ENCODE measurements at regions not wholly inside any gene's neighbourhood (a gene's known extent, or its start where the extent isn't known, plus 50 kb on each side); places are given as distances from the start of the nearest gene placed in this dataset.
A peak's percentile ranks its signal among the peaks of the same experiment; 100 is the strongest.
"Not testable (repeated sequence)": the region's sequence is repeated elsewhere in the genome, so short reads cannot be mapped to it uniquely, and the experiment has no call there.

- DNase-seq (ENCODE audit: low spot score) = no peak
- Histone ChIP-seq H4K91ac (ENCODE audit: low read depth, low read length, poor library complexity) (no peak overlapping the region), H3K23ac (ENCODE audit: low read depth, low read length, poor library complexity) (no peak overlapping the region), H3K18ac (ENCODE audit: low read length) (no peak overlapping the region), H2BK12ac (ENCODE audit: low read length) (no peak overlapping the region), H2BK15ac (ENCODE audit: low read length) (no peak overlapping the region), H3K27ac (replicated peaks; ENCODE audit: low read length) (no peak overlapping the region), H4K8ac (ENCODE audit: low read depth, low read length) (no peak overlapping the region), H3K4me3 (ENCODE audit: low read length in 2 of 2) (no peak overlapping the region), H3K4ac (ENCODE audit: low read length) (no peak overlapping the region), H3K9ac (ENCODE audit: low read depth, low read length, poor library complexity) (no peak overlapping the region), H2AFZ (ENCODE audit: low read length) (no peak overlapping the region), H2BK120ac (ENCODE audit: low read depth, low read length) (no peak overlapping the region), H3K9me3 (replicated peaks in 1 of 2; ENCODE audit: control insufficient read depth in 2 of 2, insufficient read depth in 1 of 2, low read depth in 1 of 2, low read length in 2 of 2) (no peaks in the 10 kb centered on the region), H3K79me1 (ENCODE audit: low read depth, low read length) (no peaks in the 10 kb centered on the region), H3K27me3 (ENCODE audit: control insufficient read depth in 3 of 3, insufficient read depth in 3 of 3, low read depth in 1 of 3, low read length in 3 of 3) (no peaks in the 10 kb centered on the region), H3K4me1 (ENCODE audit: control insufficient read depth in 2 of 2, insufficient read depth in 1 of 2, low read depth in 1 of 2, low read length in 2 of 2) (no peaks in the 10 kb centered on the region), H2BK5ac (ENCODE audit: low read length) (no peak overlapping the region), H3K4me2 (ENCODE audit: insufficient read depth, low read length, poor library complexity, severe bottlenecking) (no peak overlapping the region), H2AK5ac (ENCODE audit: low read depth, low read length) (no peak overlapping the region), H3K36me3 (replicated peaks in 1 of 2; ENCODE audit: control insufficient read depth in 2 of 2, insufficient read depth in 2 of 2, low read length in 2 of 2) (no peaks in the 10 kb centered on the region), H3K14ac (ENCODE audit: low read length) (no peak overlapping the region)
- WGBS, 2 donors (ENCODE audit: extremely low coverage in 2 of 2, insufficient read length in 2 of 2, insufficient replicate concordance in 1 of 2) = no CpG with 5 or more reads among the region's 6 CpGs
These were observed 252.4 kb downstream of the RNF144A start for GRCh38 chr2:7169593-7169992.

GRCh38 chr2:7178996-7179395 lies 261.8 kb downstream of the RNF144A start:
- H2BK12ac ChIP-seq (ENCODE audit: low read length); H3K79me1 ChIP-seq (ENCODE audit: low read depth, low read length); H2BK15ac ChIP-seq (ENCODE audit: low read length); H3K23ac ChIP-seq (ENCODE audit: low read depth, low read length, poor library complexity); H2AK5ac ChIP-seq (ENCODE audit: low read depth, low read length); H3K4me2 ChIP-seq (ENCODE audit: insufficient read depth, low read length, poor library complexity, severe bottlenecking); H4K91ac ChIP-seq (ENCODE audit: low read depth, low read length, poor library complexity); H3K14ac ChIP-seq (ENCODE audit: low read length); H3K4me3 ChIP-seq (ENCODE audit: low read length in 2 of 2); H2BK120ac ChIP-seq (ENCODE audit: low read depth, low read length); H3K4me1 ChIP-seq (ENCODE audit: control insufficient read depth in 2 of 2, insufficient read depth in 1 of 2, low read depth in 1 of 2, low read length in 2 of 2); H4K8ac ChIP-seq (ENCODE audit: low read depth, low read length); H3K9me3 ChIP-seq (replicated peaks in 1 of 2; ENCODE audit: control insufficient read depth in 2 of 2, insufficient read depth in 1 of 2, low read depth in 1 of 2, low read length in 2 of 2); H3K18ac ChIP-seq (ENCODE audit: low read length); H2BK5ac ChIP-seq (ENCODE audit: low read length); H3K27me3 ChIP-seq (ENCODE audit: control insufficient read depth in 3 of 3, insufficient read depth in 3 of 3, low read depth in 1 of 3, low read length in 3 of 3); H3K9ac ChIP-seq (ENCODE audit: low read depth, low read length, poor library complexity); DNase-seq (ENCODE audit: low spot score); H3K27ac ChIP-seq (replicated peaks; ENCODE audit: low read length); H3K36me3 ChIP-seq (replicated peaks in 1 of 2; ENCODE audit: control insufficient read depth in 2 of 2, insufficient read depth in 2 of 2, low read length in 2 of 2); H3K4ac ChIP-seq (ENCODE audit: low read length); H2AFZ ChIP-seq (ENCODE audit: low read length): not testable (repeated sequence)
- no CpG with 5 or more reads among the region's 17 CpGs for WGBS, 2 donors (ENCODE audit: extremely low coverage in 2 of 2, insufficient read length in 2 of 2, insufficient replicate concordance in 1 of 2)

GRCh38 chr2:7180638-7181370 lies 263.6 kb downstream of the RNF144A start:
- no peaks in the 10 kb centered on the region for H3K79me1 ChIP-seq (ENCODE audit: low read depth, low read length)
- H3K9me3 ChIP-seq (replicated peaks in 1 of 2; ENCODE audit: control insufficient read depth in 2 of 2, insufficient read depth in 1 of 2, low read depth in 1 of 2, low read length in 2 of 2) = no peaks in the 10 kb centered on the region
- H3K4ac ChIP-seq (ENCODE audit: low read length) = no peak overlapping the region
- no peak overlapping the region for H2BK12ac ChIP-seq (ENCODE audit: low read length)
- H2AK5ac ChIP-seq (ENCODE audit: low read depth, low read length) = no peak overlapping the region
- H3K36me3 ChIP-seq (replicated peaks in 1 of 2; ENCODE audit: control insufficient read depth in 2 of 2, insufficient read depth in 2 of 2, low read length in 2 of 2) = no peaks in the 10 kb centered on the region
- H2BK120ac ChIP-seq (ENCODE audit: low read depth, low read length) = no peak overlapping the region
- H3K4me1 ChIP-seq (ENCODE audit: control insufficient read depth in 2 of 2, insufficient read depth in 1 of 2, low read depth in 1 of 2, low read length in 2 of 2) = peaks cover 0 to 6% of the 10 kb centered on the region in 2 donors
- no peak for DNase-seq (ENCODE audit: low spot score)
- no peak overlapping the region for H3K4me3 ChIP-seq (ENCODE audit: low read length in 2 of 2)
- peak overlapping the region; percentile 64 for H3K9ac ChIP-seq (ENCODE audit: low read depth, low read length, poor library complexity)
- no peak overlapping the region for H3K27ac ChIP-seq (replicated peaks; ENCODE audit: low read length)
- no peak overlapping the region for H3K4me2 ChIP-seq (ENCODE audit: insufficient read depth, low read length, poor library complexity, severe bottlenecking)
- WGBS, 2 donors (ENCODE audit: extremely low coverage in 2 of 2, insufficient read length in 2 of 2, insufficient replicate concordance in 1 of 2) = no CpG with 5 or more reads among the region's 9 CpGs
- no peaks in the 10 kb centered on the region for H3K27me3 ChIP-seq (ENCODE audit: control insufficient read depth in 3 of 3, insufficient read depth in 3 of 3, low read depth in 1 of 3, low read length in 3 of 3)
- no peak overlapping the region for H3K14ac ChIP-seq (ENCODE audit: low read length)
- H3K23ac ChIP-seq (ENCODE audit: low read depth, low read length, poor library complexity) = no peak overlapping the region
- H2BK5ac ChIP-seq (ENCODE audit: low read length) = no peak overlapping the region
- H4K91ac ChIP-seq (ENCODE audit: low read depth, low read length, poor library complexity) = no peak overlapping the region
- no peak overlapping the region for H4K8ac ChIP-seq (ENCODE audit: low read depth, low read length)
- no peak overlapping the region for H2BK15ac ChIP-seq (ENCODE audit: low read length)
- no peak overlapping the region for H3K18ac ChIP-seq (ENCODE audit: low read length)
- no peak overlapping the region for H2AFZ ChIP-seq (ENCODE audit: low read length)

GRCh38 chr2:7182525-7182924 lies 265.3 kb downstream of the RNF144A start:
- Histone ChIP-seq H3K23ac (ENCODE audit: low read depth, low read length, poor library complexity) (no peak overlapping the region), H3K9ac (ENCODE audit: low read depth, low read length, poor library complexity) (no peak overlapping the region), H3K9me3 (replicated peaks in 1 of 2; ENCODE audit: control insufficient read depth in 2 of 2, insufficient read depth in 1 of 2, low read depth in 1 of 2, low read length in 2 of 2) (no peaks in the 10 kb centered on the region), H3K79me1 (ENCODE audit: low read depth, low read length) (no peaks in the 10 kb centered on the region), H3K14ac (ENCODE audit: low read length) (no peak overlapping the region), H2AFZ (ENCODE audit: low read length) (no peak overlapping the region), H2BK15ac (ENCODE audit: low read length) (no peak overlapping the region), H3K4me2 (ENCODE audit: insufficient read depth, low read length, poor library complexity, severe bottlenecking) (no peak overlapping the region), H3K36me3 (replicated peaks in 1 of 2; ENCODE audit: control insufficient read depth in 2 of 2, insufficient read depth in 2 of 2, low read length in 2 of 2) (no peaks in the 10 kb centered on the region), H4K91ac (ENCODE audit: low read depth, low read length, poor library complexity) (no peak overlapping the region), H3K4me1 (ENCODE audit: control insufficient read depth in 2 of 2, insufficient read depth in 1 of 2, low read depth in 1 of 2, low read length in 2 of 2) (peaks cover 0 to 6% of the 10 kb centered on the region in 2 donors), H2BK12ac (ENCODE audit: low read length) (no peak overlapping the region), H4K8ac (ENCODE audit: low read depth, low read length) (no peak overlapping the region), H3K4ac (ENCODE audit: low read length) (no peak overlapping the region), H3K27me3 (ENCODE audit: control insufficient read depth in 3 of 3, insufficient read depth in 3 of 3, low read depth in 1 of 3, low read length in 3 of 3) (no peaks in the 10 kb centered on the region), H2AK5ac (ENCODE audit: low read depth, low read length) (no peak overlapping the region), H3K18ac (ENCODE audit: low read length) (no peak overlapping the region), H2BK5ac (ENCODE audit: low read length) (no peak overlapping the region), H3K4me3 (ENCODE audit: low read length in 2 of 2) (no peak overlapping the region), H3K27ac (replicated peaks; ENCODE audit: low read length) (no peak overlapping the region), H2BK120ac (ENCODE audit: low read depth, low read length) (no peak overlapping the region)
- no CpG with 5 or more reads among the region's 3 CpGs for WGBS, 2 donors (ENCODE audit: extremely low coverage in 2 of 2, insufficient read length in 2 of 2, insufficient replicate concordance in 1 of 2)
- no peak for DNase-seq (ENCODE audit: low spot score)

All from neuronal stem cell (in vitro differentiated cells).